ENCODE measurements at regions not wholly inside any gene's neighbourhood (a gene's known extent, or its start where the extent isn't known, plus 50 kb on each side); places are given as distances from the start of the nearest gene placed in this dataset.

GRCh38 chr10:4733150-4733842, 92.7 kb upstream of the AKR1E2 start:
- no peak for DNase-seq (ENCODE audit: low read depth, low spot score)

DNA sequence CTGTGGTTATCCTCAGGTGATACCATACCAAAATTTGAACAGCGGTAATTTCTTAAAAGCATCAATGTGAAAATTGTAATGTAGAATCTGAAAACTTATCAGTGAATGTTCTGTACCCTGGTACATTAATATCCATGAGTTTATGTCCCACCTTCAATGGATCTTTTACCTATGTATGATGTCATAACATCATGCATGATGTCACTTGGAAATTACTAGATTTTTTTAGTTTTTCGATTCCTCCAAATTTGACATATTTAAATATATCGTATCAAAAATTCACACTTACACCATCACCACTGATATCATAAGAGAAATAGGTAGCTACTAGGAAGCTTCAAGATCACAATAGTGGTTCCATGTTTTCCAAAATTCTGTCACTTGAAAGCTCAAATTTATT, 95.0 kb upstream of the AKR1E2 start:
- DNase-seq (ENCODE audit: low read depth, low spot score): no peak

GRCh38 chr10:4725917-4726606, 99.9 kb upstream of the AKR1E2 start:
- no peak for DNase-seq (ENCODE audit: low read depth, low spot score)

DNA sequence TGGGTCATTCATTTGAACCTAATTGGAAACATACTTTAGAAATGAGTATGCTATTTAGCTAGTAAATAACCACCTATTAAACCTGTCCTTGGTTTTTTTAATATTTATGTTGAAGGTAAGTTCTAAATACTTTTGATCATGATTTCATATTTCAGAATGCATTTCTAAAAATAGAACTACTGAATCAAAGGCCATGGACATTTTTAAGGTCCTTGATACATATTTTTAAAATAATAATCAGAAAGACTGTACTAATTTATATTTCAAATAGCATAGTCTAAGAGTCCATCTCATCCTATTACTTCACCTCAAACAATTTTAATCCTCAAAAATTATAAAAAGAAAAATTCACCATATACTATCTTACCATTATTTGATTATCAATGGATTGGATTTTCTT, 102.1 kb upstream of the AKR1E2 start:
- no peak for DNase-seq (ENCODE audit: low read depth, low spot score)

GRCh38 chr10:4721999-4722753, 103.8 kb upstream of the AKR1E2 start:
- no peak for DNase-seq (ENCODE audit: low read depth, low spot score)

DNA sequence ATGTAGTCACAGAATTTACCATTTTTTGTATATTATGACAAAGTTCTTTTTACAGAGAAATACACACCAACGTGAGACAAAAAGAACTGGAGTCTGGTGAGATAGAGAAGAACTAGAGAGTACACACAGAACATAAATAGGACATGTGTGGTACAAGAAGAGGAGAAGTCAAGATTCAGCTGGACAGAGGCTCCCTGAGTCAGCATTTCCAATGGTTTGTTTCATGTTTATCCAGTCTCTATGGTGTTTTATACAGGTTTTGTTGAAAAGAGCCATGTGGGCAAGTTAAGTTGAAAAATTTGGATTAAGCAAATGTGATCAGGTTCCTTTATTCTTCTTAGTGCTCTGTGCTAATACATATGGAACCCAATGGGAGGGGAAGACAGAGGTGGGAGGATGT, 105.5 kb upstream of the AKR1E2 start:
- DNase-seq (ENCODE audit: low read depth, low spot score): no peak

- DNase-seq (ENCODE audit: low read depth, low spot score): no peak
Observed at GRCh38 chr10:4719671-4720070, 106.3 kb upstream of the AKR1E2 start.

DNA sequence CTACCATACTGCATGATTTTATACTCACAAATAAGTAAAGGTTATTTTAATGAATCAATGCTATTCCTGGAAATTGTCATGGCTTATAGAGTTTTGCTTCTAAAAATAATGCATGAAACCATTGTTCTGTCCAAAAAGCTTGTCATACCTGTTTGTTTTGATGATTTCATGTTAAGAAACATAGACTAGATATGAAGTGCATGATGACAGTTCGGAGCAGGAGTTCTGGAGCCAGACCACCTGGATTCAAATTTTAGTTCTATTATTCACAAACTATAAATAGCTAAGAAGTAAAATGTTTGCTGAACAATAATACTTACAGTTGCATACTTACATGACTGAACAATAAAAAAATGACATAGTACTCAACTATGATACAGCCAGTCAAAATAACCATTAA, 107.0 kb upstream of the AKR1E2 start:
- no peak for DNase-seq (ENCODE audit: low read depth, low spot score)

GRCh38 chr10:4718544-4718943, 107.5 kb upstream of the AKR1E2 start:
- DNase-seq (ENCODE audit: low read depth, low spot score): no peak

GRCh38 chr10:4717670-4718069, 108.3 kb upstream of the AKR1E2 start:
- DNase-seq (ENCODE audit: low read depth, low spot score): no peak

GRCh38 chr10:4710858-4711257, 115.1 kb upstream of the AKR1E2 start:
- DNase-seq (ENCODE audit: low read depth, low spot score): no peak

GRCh38 chr10:4708123-4708759, 117.8 kb upstream of the AKR1E2 start:
- DNase-seq (ENCODE audit: low read depth, low spot score): no peak

GRCh38 chr10:4707221-4707620, 118.8 kb upstream of the AKR1E2 start:
- DNase-seq (ENCODE audit: low read depth, low spot score): no peak

DNA sequence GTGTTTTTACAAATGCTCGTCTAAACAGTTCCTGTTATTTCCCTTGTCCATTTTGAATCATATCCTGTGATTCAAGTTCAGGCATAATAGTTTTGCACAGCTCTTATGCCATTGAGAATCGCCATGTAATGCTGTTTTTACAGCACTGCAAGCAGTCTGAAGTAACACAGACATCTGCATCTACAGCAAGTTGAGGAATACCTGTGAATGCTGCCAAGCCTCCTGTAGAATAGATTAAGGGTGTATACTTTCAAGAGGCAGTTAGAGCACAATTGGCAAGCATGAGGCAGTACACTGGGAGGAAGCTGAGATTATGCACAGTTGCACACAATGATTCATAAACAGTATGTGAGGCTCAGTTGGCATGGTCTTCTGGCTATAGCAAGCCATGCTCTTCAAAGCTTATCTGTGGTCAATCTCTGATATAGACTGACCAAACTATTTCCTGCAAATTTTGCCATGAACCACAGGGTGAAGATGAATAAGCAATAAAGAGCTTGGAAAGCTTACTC, 121.9 kb upstream of the AKR1E2 start:
- DNase-seq (ENCODE audit: low read depth, low spot score): no peak

- no peak for DNase-seq (ENCODE audit: low read depth, low spot score)
Observed at GRCh38 chr10:4701016-4701415, 125.0 kb upstream of the AKR1E2 start.

- DNase-seq (ENCODE audit: low read depth, low spot score): no peak
Observed at GRCh38 chr10:4699950-4700730, 125.9 kb upstream of the AKR1E2 start.

DNA sequence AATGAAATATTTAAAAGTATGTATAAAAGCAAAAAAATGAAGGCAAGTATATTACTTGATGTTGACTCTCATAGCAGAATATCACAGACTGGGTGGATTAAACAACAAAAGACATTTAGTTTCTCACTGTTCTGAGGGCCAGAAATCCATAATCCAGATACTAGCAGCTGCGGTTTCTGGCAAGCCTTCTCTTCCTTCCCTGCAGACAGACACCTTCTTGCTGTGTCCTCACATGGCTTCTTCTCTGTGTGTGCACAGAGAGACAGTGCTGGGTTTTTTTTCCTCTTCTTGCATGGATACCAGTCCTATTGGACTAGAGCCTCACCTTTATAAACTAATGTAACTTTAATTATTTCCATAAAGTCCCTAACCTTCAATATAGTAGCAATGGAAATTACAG, 127.9 kb upstream of the AKR1E2 start:
- no peak for DNase-seq (ENCODE audit: low read depth, low spot score)

DNA sequence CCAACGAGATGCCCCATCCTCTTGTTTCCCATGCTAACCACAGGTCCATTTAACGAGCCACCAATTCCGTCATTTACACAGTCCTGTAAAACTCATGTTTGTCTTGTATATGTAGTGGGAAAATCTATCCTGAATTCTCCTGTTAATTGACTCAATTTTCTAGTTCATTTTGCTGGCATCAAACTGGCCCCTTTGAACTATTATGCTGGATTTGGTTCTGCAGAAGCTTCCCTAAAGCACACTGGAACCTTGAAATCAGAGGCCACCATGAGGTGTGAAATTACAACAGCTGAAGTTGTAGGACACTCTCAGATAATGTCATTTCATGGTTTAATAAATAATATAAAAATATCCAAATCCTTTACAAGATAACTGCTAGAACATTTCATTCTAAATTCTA, 129.8 kb upstream of the AKR1E2 start:
- no peak for DNase-seq (ENCODE audit: low read depth, low spot score)

- DNase-seq (ENCODE audit: low read depth, low spot score): no peak
Observed at GRCh38 chr10:4693967-4694366, 132.0 kb upstream of the AKR1E2 start.

- no peak for DNase-seq (ENCODE audit: low read depth, low spot score)
Observed at GRCh38 chr10:4692206-4692605, 133.8 kb upstream of the AKR1E2 start.

GRCh38 chr10:4691776-4692175, 134.2 kb upstream of the AKR1E2 start:
- no peak for DNase-seq (ENCODE audit: low read depth, low spot score)

Data from activated naive CD8-positive, alpha-beta T cell treated with anti-CD3 and anti-CD28 coated beads, Interleukin-2, amount 50 U/mL, for 16 hours (primary cell).